HG02973 (cell line): ENCODE measurements at regions not wholly inside any gene's neighbourhood (a gene's known extent, or its start where the extent isn't known, plus 50 kb on each side); places are given as distances from the start of the nearest gene placed in this dataset.

Source experiments
- ATAC-seq: cut with Tn5 transposase; IDR thresholded peaks from one replicate; pipeline ENCODE4 v1.9.1; 2021; ENCODE audit warnings: moderate library complexity; ENCODE audit not compliant: unreplicated experiment

GRCh38 chr12:115859231-115859630 is 418.3 kb downstream of the MED13L start:
- ATAC-seq = no peak

DNA sequence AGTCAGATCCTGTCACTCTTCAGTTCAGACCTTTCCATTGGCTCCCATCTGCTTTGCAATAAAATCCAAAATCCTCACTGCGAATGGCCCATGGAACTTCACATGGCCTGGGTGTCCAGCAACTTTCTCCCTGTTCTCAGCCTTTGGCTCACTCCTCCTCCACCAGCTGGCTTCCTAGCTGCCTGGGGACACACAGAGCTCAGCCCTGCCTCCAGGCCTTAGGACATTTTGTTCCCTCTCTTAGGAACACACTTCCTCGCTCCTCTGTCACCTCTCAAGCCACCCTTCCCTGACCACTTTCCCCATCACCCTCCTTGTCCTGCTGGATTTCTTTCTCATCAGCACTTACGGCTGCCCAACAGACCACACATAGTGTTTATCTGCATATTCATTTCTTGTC is 419.6 kb downstream of the MED13L start:
- no peak for ATAC-seq

GRCh38 chr12:115857160-115857920 is 420.2 kb downstream of the MED13L start:
- no peak for ATAC-seq

- no peak for ATAC-seq
Measured at GRCh38 chr12:115852054-115852453, 425.4 kb downstream of the MED13L start.

GRCh38 chr12:115850957-115851356 is 426.5 kb downstream of the MED13L start:
- ATAC-seq = no peak

- no peak for ATAC-seq
Measured at GRCh38 chr12:115849262-115849943, 428.1 kb downstream of the MED13L start.

DNA sequence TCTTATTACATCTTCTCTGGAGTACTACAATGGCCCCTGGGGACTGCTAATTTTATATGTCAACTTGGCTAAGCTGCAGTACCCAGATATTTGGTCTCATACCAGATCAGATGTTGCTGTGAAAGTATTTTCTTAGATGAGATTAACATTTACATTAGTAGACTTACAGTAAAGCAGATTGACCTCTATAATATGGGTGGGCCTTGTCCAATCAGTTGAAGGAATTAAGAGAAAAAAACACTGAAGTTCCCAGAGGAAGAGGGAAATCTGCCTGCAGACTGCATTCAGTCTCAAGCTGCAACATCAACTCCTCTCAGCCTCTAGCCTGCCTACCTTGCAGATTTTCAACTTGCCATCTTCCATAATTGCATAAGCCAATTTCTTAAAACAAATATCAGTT is 430.1 kb downstream of the MED13L start:
- ATAC-seq = no peak

DNA sequence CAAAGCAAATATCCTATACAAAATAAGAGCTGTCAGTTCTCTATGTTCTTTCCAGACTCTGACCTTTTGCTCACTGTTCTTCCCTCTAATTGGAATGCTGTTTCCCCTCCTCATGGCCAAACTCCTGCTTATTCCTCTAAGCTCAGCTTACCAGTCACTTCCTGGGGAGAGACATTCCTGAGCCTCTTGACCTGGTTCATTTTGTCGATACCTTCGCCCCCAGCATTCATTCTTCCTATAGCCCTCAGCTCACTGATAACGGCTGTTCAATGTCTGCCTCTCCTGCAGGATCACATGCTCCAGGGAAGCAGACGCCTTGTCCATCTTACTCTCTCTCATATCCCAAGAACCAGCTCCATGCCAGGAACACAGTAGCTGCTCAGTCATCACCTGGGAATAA is 431.0 kb downstream of the MED13L start:
- ATAC-seq = no peak

GRCh38 chr12:115840159-115840558 is 437.3 kb downstream of the MED13L start:
- no peak for ATAC-seq

- ATAC-seq = no peak
Measured at GRCh38 chr12:115838952-115839351, 438.5 kb downstream of the MED13L start.

GRCh38 chr12:115837220-115837619 is 440.3 kb downstream of the MED13L start:
- no peak for ATAC-seq

GRCh38 chr12:115835445-115835844 is 442.0 kb downstream of the MED13L start:
- ATAC-seq = no peak

DNA sequence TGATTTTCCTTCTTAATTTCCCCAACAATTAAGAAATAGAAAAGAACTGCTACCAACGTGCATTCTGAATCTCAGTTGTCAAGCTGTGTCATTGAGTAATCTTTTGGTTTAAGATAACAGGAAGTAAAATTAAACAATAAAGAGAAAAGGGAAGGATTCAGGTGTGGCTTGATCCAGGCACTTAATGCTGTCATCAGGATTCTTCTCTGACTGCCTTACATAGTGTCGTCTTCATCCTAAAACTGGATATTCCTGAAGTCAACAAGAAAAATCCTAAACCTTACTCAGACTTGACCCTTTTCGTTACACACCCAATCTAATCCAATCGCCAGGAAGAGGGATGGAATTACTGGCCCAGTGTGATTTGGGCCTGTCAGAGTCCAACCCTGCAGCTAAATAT is 443.8 kb downstream of the MED13L start:
- no peak for ATAC-seq

GRCh38 chr12:115830633-115831032 is 446.9 kb downstream of the MED13L start:
- no peak for ATAC-seq

DNA sequence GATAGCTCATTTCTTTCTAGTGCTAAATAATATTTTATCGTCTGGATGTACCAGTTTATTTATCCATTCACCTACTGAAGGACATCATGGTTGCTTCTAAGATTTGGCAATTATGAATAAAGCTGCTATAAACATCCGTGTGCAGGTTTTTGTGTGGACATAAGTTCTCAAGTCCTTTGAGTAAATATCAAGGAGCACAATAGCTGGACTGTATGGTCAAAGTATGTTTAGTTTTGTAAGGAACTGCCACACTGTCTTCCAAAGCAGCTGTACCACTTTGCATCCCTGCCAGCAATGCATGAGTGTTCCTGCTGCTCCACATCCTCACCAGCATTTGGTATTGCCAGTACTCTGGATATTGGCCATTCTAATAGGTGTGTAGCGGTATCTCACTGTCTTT is 447.4 kb downstream of the MED13L start:
- no peak for ATAC-seq

GRCh38 chr12:115828168-115828567 is 449.3 kb downstream of the MED13L start:
- ATAC-seq = no peak

DNA sequence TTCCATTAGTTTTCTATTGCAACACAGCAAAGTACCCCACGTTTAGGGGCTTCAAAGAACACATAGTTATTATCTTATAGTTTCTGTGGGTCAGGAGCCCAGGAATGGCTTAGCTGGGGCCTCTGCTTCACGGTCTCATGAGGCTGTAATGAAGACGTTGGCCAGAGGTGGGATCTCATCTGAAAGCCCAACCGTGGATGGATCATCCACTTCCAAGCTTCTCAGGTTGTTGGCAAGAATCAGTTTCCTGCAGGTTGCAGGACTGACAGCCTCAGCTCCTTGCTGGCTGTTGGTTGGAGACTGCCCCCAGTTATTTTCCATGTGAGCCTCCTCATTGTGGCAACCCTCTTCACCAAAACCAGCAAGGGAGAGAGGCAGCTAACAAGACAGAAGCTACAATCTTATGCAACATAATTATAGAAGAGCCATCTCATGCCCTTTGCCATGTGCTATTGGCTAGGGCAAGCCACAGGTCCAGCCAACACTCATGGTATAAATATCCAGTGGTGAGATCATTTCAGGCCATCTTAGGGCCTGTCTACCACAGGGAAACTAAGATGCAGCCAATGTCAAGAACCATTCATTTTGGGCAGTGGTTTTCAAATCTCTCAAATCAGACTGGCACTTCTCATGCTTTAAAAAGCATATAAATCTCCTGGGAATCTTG is 452.4 kb downstream of the MED13L start:
- no peak for ATAC-seq

DNA sequence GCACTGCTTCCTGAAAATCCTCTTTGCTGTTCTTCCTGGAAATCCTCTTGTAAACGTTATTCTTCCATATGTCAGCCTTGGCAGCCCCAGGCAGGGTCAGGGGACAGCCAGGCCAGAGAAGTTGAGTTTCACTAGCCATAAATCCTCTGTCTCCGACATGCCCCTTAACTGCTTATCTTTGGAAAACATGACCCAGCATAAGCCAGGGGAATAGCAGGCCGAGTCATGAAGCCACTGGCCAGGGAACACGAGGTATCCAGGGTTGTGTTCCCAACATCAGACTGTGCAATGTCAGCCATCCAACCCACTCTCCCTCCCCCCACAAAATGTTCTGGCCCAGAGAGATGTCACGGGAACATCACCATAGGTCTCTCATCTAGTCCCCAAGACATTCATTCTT is 453.9 kb downstream of the MED13L start:
- no peak for ATAC-seq

DNA sequence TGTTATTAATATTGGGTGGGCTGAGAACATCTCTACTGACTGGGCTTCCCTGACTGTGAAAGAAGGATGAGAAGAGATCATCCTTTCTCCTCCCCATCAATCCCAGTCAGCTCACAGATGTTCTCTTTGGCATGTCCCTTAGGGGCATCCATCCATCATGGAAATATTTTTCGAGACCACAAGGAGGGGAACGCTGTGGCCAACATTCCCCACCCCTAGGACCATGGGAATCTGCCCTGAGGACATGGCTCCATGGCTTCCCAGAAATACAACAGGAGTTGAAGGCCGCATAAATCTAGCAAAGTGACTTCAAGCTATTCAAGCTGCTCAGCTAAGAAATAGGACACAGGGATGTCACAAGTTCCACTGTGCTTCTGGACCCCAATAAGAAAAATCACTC is 456.8 kb downstream of the MED13L start:
- no peak for ATAC-seq

DNA sequence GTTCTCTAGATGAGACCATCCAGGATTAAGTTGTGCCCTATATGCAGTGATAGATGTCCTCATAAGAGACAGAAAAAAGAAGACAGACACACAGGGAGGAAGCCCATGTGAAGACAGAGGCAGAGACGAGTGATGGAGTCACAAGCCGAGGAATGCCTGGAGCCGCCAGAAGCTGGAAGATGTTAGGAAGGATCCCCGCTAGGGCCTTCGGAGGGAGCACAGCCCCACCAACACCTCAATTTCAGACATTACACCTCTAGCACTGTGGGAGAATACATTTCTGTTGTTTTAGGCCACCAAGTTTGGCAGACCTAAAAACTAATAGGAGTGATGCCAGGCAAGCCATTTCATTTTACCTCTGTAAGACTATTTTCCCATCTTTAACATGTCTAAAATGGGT is 458.5 kb downstream of the MED13L start:
- no peak for ATAC-seq

GRCh38 chr12:115817389-115817788 is 460.1 kb downstream of the MED13L start:
- no peak for ATAC-seq

GRCh38 chr12:115815924-115816323 is 461.6 kb downstream of the MED13L start:
- no peak for ATAC-seq
